Panc1 (cell line): ENCODE measurements at regions not wholly inside any gene's neighbourhood (a gene's known extent, or its start where the extent isn't known, plus 50 kb on each side); places are given as distances from the start of the nearest gene placed in this dataset.

ENCODE experiments used
- ATAC-seq: fragments of 200-7000 bp; cut with Tn5 transposase; 2 replicates; pipeline ENCODE4 v1.9.1; 2020; ENCODE audit warnings: mild to moderate bottlenecking, moderate library complexity
- BruUV-seq: library from RNA; stranded (reverse); fragments of 400-500 nt; replicated peaks from 2 replicates; lab custom pipeline; 2021; lab: Mats Ljungman, UMichigan
- CTCF ChIA-PET: fragments of 300-600 bp; sonication (Branson Sonifier 250); formaldehyde crosslinking; loops from one replicate; lab custom pipeline; 2022; ENCODE audit warnings: antibody characterized with exemption; lab: Charles Lee
- POLR2A ChIA-PET: fragments of 300-600 bp; sonication (Branson Sonifier 250); formaldehyde crosslinking; loops from one replicate; lab custom pipeline; 2022; ENCODE audit warnings: antibody characterized with exemption; lab: Charles Lee
- DNase-seq: peaks from one replicate; pipeline ENCODE4 v3.0.0-alpha.2; 2010; ENCODE audit warnings: low read depth, low spot score
- H3K27ac ChIP-seq: 2 replicates; pipeline ENCODE4 v1.5.1; 2011; ENCODE audit warnings: mild to moderate bottlenecking, low read length, inconsistent platforms
- H3K27me3 ChIP-seq: fragments of 200-500 bp; sonication (Bioruptor generic); 2 replicates; pipeline ENCODE4 v1.6.0; 2014; ENCODE audit warnings: low read length, inconsistent platforms; ENCODE audit not compliant: control insufficient read depth, insufficient read depth
- H3K36me3 ChIP-seq: fragments of 200-500 bp; sonication (Bioruptor generic); 2 replicates; pipeline ENCODE4 v1.5.1; 2014; ENCODE audit warnings: inconsistent platforms, mild to moderate bottlenecking, low read length, moderate library complexity; ENCODE audit not compliant: control insufficient read depth, insufficient read depth
- H3K4me1 ChIP-seq: 2 replicates; pipeline ENCODE4 v1.5.1; 2011; ENCODE audit warnings: inconsistent platforms, mild to moderate bottlenecking, low read length, moderate library complexity; ENCODE audit not compliant: control insufficient read depth, insufficient read depth
- H3K4me3 ChIP-seq, 2 experiments: 2 replicates each; pipeline ENCODE4 v1.5.1; 2011 to 2012; ENCODE audit warnings: low read depth in 2 of 2, low read length in 2 of 2, mild to moderate bottlenecking in 2 of 2, inconsistent platforms in 1 of 2, moderate library complexity in 1 of 2
- H3K9me3 ChIP-seq: fragments of 200-500 bp; sonication (Bioruptor generic); 2 replicates; pipeline ENCODE4 v1.5.1; 2014; ENCODE audit warnings: low read depth, mild to moderate bottlenecking, inconsistent platforms, low read length, moderate library complexity; ENCODE audit not compliant: control insufficient read depth, insufficient read depth
- POLR2AphosphoS5 ChIP-seq: IDR thresholded peaks from 2 replicates; pipeline ENCODE4 v1.6.1; 2012; ENCODE audit warnings: mild to moderate bottlenecking, low read depth, low read length, moderate library complexity
- SIN3A ChIP-seq: IDR thresholded peaks from 2 replicates; pipeline ENCODE4 v1.6.1; 2012; ENCODE audit warnings: low read depth, mild to moderate bottlenecking, low read length, moderate library complexity, borderline replicate concordance; ENCODE audit not compliant: insufficient read depth
- TCF7L2 ChIP-seq: IDR thresholded peaks from 2 replicates; pipeline ENCODE4 v1.6.1; 2011; ENCODE audit warnings: mild to moderate bottlenecking, low read depth, low read length, inconsistent platforms
- in situ Hi-C: cut with HindIII; loops from 2 replicates; pipeline ENCODE4 v1.10.0; 2016; ENCODE audit warnings: low sequenced_read_pairs, low pct_unique_long_range_greater_than_20kb
- intact Hi-C: fragments of 100-400 bp; cut with micrococcal nuclease; formaldehyde crosslinking; loops from one replicate; pipeline ENCODE4 v1.10.0; 2022; ENCODE audit not compliant: unreplicated experiment
- TF ChIP-seq, protein P1 (sequence below), 2 experiments: IDR thresholded peaks; 2 replicates each; pipeline ENCODE4 v1.6.1; 2011 to 2012; ENCODE audit warnings: low read depth in 2 of 2, control low read depth in 1 of 2, low read length in 1 of 2, mild to moderate bottlenecking in 1 of 2, moderate library complexity in 1 of 2; ENCODE audit not compliant: insufficient read depth in 1 of 2
- TF ChIP-seq, protein P2 (sequence below): fragments of 450-650 bp; IDR thresholded peaks from 2 replicates; pipeline ENCODE4 v1.5.1; 2017; ENCODE audit warnings: mild to moderate bottlenecking

DNA sequence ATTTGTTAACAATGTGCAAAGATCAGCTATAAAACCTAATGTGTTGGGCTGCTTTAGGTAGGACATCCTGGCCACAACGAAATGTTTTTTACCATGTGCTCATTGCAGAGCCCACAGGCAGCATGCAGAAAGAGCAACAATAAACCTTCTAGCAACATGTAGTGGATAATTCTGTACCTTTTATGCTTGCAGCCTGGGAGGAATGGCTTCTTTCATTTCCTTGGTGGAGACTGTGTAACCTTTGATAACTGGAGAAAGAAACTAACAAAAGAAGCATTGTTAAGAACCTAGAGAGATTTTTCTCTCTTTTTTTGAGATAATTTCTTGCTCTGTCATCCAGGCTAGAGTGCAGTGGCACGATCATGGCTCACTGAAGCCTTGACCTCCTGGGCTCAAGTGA, 225.5 kb upstream of the PRICKLE1 start:
- no TSS peak for BruUV-seq
- ATAC-seq: no peak
- intact Hi-C loops (no loop called here), in situ Hi-C loops (no loop called here)
- TF ChIP-seq, protein P1, sequence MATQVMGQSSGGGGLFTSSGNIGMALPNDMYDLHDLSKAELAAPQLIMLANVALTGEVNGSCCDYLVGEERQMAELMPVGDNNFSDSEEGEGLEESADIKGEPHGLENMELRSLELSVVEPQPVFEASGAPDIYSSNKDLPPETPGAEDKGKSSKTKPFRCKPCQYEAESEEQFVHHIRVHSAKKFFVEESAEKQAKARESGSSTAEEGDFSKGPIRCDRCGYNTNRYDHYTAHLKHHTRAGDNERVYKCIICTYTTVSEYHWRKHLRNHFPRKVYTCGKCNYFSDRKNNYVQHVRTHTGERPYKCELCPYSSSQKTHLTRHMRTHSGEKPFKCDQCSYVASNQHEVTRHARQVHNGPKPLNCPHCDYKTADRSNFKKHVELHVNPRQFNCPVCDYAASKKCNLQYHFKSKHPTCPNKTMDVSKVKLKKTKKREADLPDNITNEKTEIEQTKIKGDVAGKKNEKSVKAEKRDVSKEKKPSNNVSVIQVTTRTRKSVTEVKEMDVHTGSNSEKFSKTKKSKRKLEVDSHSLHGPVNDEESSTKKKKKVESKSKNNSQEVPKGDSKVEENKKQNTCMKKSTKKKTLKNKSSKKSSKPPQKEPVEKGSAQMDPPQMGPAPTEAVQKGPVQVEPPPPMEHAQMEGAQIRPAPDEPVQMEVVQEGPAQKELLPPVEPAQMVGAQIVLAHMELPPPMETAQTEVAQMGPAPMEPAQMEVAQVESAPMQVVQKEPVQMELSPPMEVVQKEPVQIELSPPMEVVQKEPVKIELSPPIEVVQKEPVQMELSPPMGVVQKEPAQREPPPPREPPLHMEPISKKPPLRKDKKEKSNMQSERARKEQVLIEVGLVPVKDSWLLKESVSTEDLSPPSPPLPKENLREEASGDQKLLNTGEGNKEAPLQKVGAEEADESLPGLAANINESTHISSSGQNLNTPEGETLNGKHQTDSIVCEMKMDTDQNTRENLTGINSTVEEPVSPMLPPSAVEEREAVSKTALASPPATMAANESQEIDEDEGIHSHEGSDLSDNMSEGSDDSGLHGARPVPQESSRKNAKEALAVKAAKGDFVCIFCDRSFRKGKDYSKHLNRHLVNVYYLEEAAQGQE (IDR thresholded peaks at IDR 0.05; ENCODE audit: insufficient read depth in 1 of 2, low read depth in 2 of 2, low read length in 1 of 2): no peak
- TF ChIP-seq, protein P2, sequence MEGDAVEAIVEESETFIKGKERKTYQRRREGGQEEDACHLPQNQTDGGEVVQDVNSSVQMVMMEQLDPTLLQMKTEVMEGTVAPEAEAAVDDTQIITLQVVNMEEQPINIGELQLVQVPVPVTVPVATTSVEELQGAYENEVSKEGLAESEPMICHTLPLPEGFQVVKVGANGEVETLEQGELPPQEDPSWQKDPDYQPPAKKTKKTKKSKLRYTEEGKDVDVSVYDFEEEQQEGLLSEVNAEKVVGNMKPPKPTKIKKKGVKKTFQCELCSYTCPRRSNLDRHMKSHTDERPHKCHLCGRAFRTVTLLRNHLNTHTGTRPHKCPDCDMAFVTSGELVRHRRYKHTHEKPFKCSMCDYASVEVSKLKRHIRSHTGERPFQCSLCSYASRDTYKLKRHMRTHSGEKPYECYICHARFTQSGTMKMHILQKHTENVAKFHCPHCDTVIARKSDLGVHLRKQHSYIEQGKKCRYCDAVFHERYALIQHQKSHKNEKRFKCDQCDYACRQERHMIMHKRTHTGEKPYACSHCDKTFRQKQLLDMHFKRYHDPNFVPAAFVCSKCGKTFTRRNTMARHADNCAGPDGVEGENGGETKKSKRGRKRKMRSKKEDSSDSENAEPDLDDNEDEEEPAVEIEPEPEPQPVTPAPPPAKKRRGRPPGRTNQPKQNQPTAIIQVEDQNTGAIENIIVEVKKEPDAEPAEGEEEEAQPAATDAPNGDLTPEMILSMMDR: no peak
- TF ChIP-seq POLR2AphosphoS5 (no peak), TCF7L2 (no peak), SIN3A (no peak)
- Histone ChIP-seq H3K27ac (no peak overlapping the region), H3K36me3 (no peaks in the 10 kb centered on the region), H3K4me1 (no peaks in the 10 kb centered on the region), H3K27me3 (no peaks in the 10 kb centered on the region), H3K4me3 (no peak overlapping the region), H3K9me3 (no peaks in the 10 kb centered on the region)
- ChIA-PET CTCF (no interaction called here), POLR2A (no interaction called here)
- DNase-seq: no peak

DNA sequence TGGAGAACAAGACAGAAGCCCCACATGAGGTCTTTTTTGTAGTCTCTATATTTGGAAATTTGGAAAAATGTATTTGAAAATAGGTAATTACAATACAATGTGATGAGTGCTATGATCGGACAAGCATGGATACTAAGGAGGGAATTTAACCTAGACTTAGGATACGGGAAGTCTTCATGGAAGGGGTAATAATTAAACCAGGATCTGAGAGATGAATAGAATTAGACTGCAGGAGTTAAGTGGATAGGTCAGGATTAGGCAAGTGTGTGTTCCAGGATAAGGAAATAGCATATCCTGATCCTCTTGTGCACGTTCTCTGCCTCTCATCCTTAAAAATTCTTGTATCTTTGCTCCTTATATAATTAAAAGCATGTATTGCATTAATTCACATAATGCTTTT, 223.3 kb upstream of the PRICKLE1 start:
- TF ChIP-seq SIN3A (no peak), POLR2AphosphoS5 (no peak), TCF7L2 (no peak)
- TF ChIP-seq, protein P2: no peak
- TF ChIP-seq, protein P1 (IDR thresholded peaks at IDR 0.05; ENCODE audit: insufficient read depth in 1 of 2, low read depth in 2 of 2, low read length in 1 of 2): no peak
- Histone ChIP-seq H3K9me3 (no peaks in the 10 kb centered on the region), H3K36me3 (no peaks in the 10 kb centered on the region), H3K4me3 (no peak overlapping the region), H3K27me3 (no peaks in the 10 kb centered on the region), H3K27ac (no peak overlapping the region), H3K4me1 (no peaks in the 10 kb centered on the region)
- in situ Hi-C loops: no loop called here
- no TSS peak for BruUV-seq
- no peak for DNase-seq
- no peak for ATAC-seq
- ChIA-PET CTCF (no interaction called here), POLR2A (no interaction called here)
- intact Hi-C loops: no loop called here
